A549 (cell line): ENCODE measurements at regions not wholly inside any gene's neighbourhood (a gene's known extent, or its start where the extent isn't known, plus 50 kb on each side); places are given as distances from the start of the nearest gene placed in this dataset.
A peak's percentile ranks its signal among the peaks of the same experiment; 100 is the strongest.

Experiments
- ATAC-seq, 2 experiments: fragments of 200-7000 bp in 1 of 2; fragments of >200 bp in 1 of 2; cut with Nextera tagmentation in 1 of 2; cut with Tn5 transposase in 1 of 2; 3 replicates each; pipeline versions ENCODE4 v1.8.0 to v1.9.1; 2018 to 2020; ENCODE audit warnings: mild to moderate bottlenecking in 1 of 2, moderate library complexity in 1 of 2
- CTCF ChIA-PET: fragments of 300-600 bp; sonication (Branson Sonifier 250); formaldehyde crosslinking; extraction: SDS; loops from one replicate; lab custom pipeline; 2021; ENCODE audit warnings: antibody characterized with exemption, inconsistent platforms; lab: Yijun Ruan, JAX
- POLR2A ChIA-PET: fragments of 350-600 bp; formaldehyde crosslinking; extraction: SDS; loops from one replicate; lab custom pipeline; 2021; ENCODE audit warnings: antibody characterized with exemption, inconsistent platforms; lab: Yijun Ruan, JAX
- DNase-seq, 2 experiments: peaks; one replicate each; pipeline versions ENCODE4 v3.0.0 to v3.0.0-alpha.2; 2011 to 2016; ENCODE audit warnings: low read depth in 1 of 2, low spot score in 1 of 2
- FAIRE-seq: peaks from 2 replicates; lab custom pipeline; 2011; peaks lifted over from hg19 to GRCh38; lab: Jason Lieb, UNC
- H3K27ac ChIP-seq, 2 experiments: fragments of >200 bp; sonication (Bioruptor Twin); formaldehyde crosslinking; 3 replicates each; pipeline ENCODE4 v1.5.1; 2016 to 2017
- H3K4me1 ChIP-seq: fragments of >200 bp; sonication (Bioruptor Twin); formaldehyde crosslinking; 3 replicates; pipeline ENCODE4 v1.6.1; 2016
- H3K4me2 ChIP-seq: fragments of >200 bp; sonication (Bioruptor Twin); formaldehyde crosslinking; 3 replicates; pipeline ENCODE4 v1.6.1; 2016
- H3K4me3 ChIP-seq: fragments of >200 bp; sonication (Bioruptor Twin); formaldehyde crosslinking; 3 replicates; pipeline ENCODE4 v1.5.1; 2016
- H3K9me3 ChIP-seq: fragments of >200 bp; sonication (Bioruptor Twin); formaldehyde crosslinking; 3 replicates; pipeline ENCODE4 v1.6.1; 2016
- BHLHE40 ChIP-seq: IDR thresholded peaks from 2 replicates; pipeline ENCODE4 v1.6.1; 2012; ENCODE audit warnings: low read depth, low read length, inconsistent platforms
- CBX2 ChIP-seq: fragments of 200-600 bp; sonication (generic); IDR thresholded peaks from 2 replicates; pipeline ENCODE4 v1.6.1; 2016; ENCODE audit warnings: low read depth, mild to moderate bottlenecking, borderline replicate concordance
- EP300 ChIP-seq, 2 experiments: fragments of >200 bp; sonication (Bioruptor Twin); formaldehyde crosslinking; IDR thresholded peaks; 2 replicates in 1 of 2; 3 replicates in 1 of 2; pipeline ENCODE4 v1.6.1; 2016 to 2017
- ESRRA ChIP-seq: fragments of 150-350 bp; IDR thresholded peaks from 2 replicates; pipeline ENCODE4 v1.6.1; 2014; ENCODE audit warnings: mild to moderate bottlenecking, low read length, borderline replicate concordance
- FOSB ChIP-seq: fragments of 250-450 bp; sonication (Bioruptor Pico); IDR thresholded peaks from 2 replicates; pipeline ENCODE4 v1.5.0; 2020; ENCODE audit warnings: mild to moderate bottlenecking, moderate library complexity
- FOSL2 ChIP-seq, 2 experiments: fragments of 450-650 bp in 1 of 2; fragments of >200 bp in 1 of 2; sonication (Bioruptor Twin) in 1 of 2; formaldehyde crosslinking; IDR thresholded peaks; 2 replicates each; pipeline versions ENCODE4 v1.5.0 to v1.6.1; 2016 to 2020; ENCODE audit warnings: mild to moderate bottlenecking in 1 of 2, moderate library complexity in 1 of 2
- HOXB13 ChIP-seq: fragments of 250-450 bp; sonication (Bioruptor Pico); IDR thresholded peaks from 2 replicates; pipeline ENCODE4 v1.5.0; 2020; ENCODE audit warnings: low read depth, mild to moderate bottlenecking, moderate library complexity
- KDM1A ChIP-seq: fragments of 200-600 bp; sonication (generic); IDR thresholded peaks from 2 replicates; pipeline ENCODE4 v1.6.1; 2016; ENCODE audit warnings: low read depth, mild to moderate bottlenecking
- MAFK ChIP-seq: fragments of 450-650 bp; IDR thresholded peaks from 2 replicates; pipeline ENCODE4 v1.6.1; 2014; ENCODE audit not compliant: partially characterized antibody
- PHF8 ChIP-seq: fragments of 200-600 bp; sonication (generic); IDR thresholded peaks from 2 replicates; pipeline ENCODE4 v1.6.1; 2016; ENCODE audit warnings: low read depth, mild to moderate bottlenecking, antibody characterized with exemption, moderate library complexity, borderline replicate concordance
- POLR2A ChIP-seq: IDR thresholded peaks from 2 replicates; pipeline ENCODE4 v1.6.1; 2012; ENCODE audit warnings: mild to moderate bottlenecking, low read length
- RARB ChIP-seq: fragments of 250-450 bp; sonication (Bioruptor Pico); IDR thresholded peaks from 2 replicates; pipeline ENCODE4 v1.8.0; 2021; ENCODE audit warnings: mild to moderate bottlenecking, moderate library complexity
- ZNF302 ChIP-seq: fragments of 250-450 bp; sonication (Bioruptor Pico); IDR thresholded peaks from 2 replicates; pipeline ENCODE4 v1.9.0; 2021; ENCODE audit warnings: inconsistent platforms, mild to moderate bottlenecking, moderate library complexity
- WGBS: methylation state at CpG from one replicate; pipeline ENCODE4 v1.1.6; 2017; ENCODE audit errors: missing lambda C conversion rate; 5-methylcytosine and 5-hydroxymethylcytosine counted together
- TF ChIP-seq, protein P1 (sequence below): fragments of 200-600 bp; sonication (generic); IDR thresholded peaks from 2 replicates; pipeline ENCODE4 v1.6.1; 2016; ENCODE audit warnings: antibody characterized with exemption, mild to moderate bottlenecking, moderate library complexity
- TF ChIP-seq, protein P2 (sequence below): fragments of >200 bp; sonication (Bioruptor Twin); formaldehyde crosslinking; IDR thresholded peaks from 3 replicates; pipeline ENCODE4 v1.6.1; 2016
- TF ChIP-seq, protein P3 (sequence below): fragments of >200 bp; sonication (Bioruptor Twin); formaldehyde crosslinking; IDR thresholded peaks from 2 replicates; pipeline ENCODE4 v1.6.1; 2016
- TF ChIP-seq, protein P4 (sequence below): fragments of >200 bp; sonication (Bioruptor Twin); formaldehyde crosslinking; IDR thresholded peaks from 3 replicates; pipeline ENCODE4 v1.5.1; 2016

DNA sequence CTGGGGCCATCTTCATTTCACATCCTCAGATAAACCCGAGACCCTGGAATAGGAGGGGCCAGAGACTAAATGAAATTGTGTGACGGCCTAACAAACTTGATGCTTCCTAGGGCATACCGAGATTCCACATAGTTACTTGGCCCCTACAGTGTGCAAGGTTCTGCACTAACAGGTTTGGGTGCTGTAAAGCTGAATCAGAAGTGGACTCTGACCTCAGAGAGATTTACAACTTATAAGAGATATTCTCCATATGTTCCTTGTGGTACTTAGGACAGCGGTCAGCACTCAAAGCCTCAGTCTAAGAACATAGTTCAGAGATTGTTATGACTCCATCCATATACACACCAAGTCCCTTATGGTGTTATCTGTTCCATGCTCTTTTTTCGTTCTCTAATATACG is 55.1 kb upstream of the FHIP2A start:
- TF ChIP-seq, protein P1, sequence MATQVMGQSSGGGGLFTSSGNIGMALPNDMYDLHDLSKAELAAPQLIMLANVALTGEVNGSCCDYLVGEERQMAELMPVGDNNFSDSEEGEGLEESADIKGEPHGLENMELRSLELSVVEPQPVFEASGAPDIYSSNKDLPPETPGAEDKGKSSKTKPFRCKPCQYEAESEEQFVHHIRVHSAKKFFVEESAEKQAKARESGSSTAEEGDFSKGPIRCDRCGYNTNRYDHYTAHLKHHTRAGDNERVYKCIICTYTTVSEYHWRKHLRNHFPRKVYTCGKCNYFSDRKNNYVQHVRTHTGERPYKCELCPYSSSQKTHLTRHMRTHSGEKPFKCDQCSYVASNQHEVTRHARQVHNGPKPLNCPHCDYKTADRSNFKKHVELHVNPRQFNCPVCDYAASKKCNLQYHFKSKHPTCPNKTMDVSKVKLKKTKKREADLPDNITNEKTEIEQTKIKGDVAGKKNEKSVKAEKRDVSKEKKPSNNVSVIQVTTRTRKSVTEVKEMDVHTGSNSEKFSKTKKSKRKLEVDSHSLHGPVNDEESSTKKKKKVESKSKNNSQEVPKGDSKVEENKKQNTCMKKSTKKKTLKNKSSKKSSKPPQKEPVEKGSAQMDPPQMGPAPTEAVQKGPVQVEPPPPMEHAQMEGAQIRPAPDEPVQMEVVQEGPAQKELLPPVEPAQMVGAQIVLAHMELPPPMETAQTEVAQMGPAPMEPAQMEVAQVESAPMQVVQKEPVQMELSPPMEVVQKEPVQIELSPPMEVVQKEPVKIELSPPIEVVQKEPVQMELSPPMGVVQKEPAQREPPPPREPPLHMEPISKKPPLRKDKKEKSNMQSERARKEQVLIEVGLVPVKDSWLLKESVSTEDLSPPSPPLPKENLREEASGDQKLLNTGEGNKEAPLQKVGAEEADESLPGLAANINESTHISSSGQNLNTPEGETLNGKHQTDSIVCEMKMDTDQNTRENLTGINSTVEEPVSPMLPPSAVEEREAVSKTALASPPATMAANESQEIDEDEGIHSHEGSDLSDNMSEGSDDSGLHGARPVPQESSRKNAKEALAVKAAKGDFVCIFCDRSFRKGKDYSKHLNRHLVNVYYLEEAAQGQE = 0 out of 2 replicates have a peak, but pooled peaks have one; percentile 26
- no peak for TF ChIP-seq ESRRA
- TF ChIP-seq FOSL2 (IDR thresholded peaks at IDR 0.05) = no peak
- TF ChIP-seq FOSL2 (CRISPR knock-in tag; IDR thresholded peaks at IDR 0.05) = no peak
- TF ChIP-seq RARB (CRISPR knock-in tag) = no peak
- TF ChIP-seq, protein P2, sequence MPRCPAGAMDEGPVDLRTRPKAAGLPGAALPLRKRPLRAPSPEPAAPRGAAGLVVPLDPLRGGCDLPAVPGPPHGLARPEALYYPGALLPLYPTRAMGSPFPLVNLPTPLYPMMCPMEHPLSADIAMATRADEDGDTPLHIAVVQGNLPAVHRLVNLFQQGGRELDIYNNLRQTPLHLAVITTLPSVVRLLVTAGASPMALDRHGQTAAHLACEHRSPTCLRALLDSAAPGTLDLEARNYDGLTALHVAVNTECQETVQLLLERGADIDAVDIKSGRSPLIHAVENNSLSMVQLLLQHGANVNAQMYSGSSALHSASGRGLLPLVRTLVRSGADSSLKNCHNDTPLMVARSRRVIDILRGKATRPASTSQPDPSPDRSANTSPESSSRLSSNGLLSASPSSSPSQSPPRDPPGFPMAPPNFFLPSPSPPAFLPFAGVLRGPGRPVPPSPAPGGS = no peak
- TF ChIP-seq, protein P3, sequence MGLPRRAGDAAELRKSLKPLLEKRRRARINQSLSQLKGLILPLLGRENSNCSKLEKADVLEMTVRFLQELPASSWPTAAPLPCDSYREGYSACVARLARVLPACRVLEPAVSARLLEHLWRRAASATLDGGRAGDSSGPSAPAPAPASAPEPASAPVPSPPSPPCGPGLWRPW = no peak
- DNase-seq (no peak), FAIRE-seq (no peak), ATAC-seq (peak in 1 of 2 experiments; percentile 23; a peak in 3 of 6 replicates)
- no peak overlapping the region for H3K4me3 ChIP-seq
- CTCF ChIA-PET = interaction anchor here (1.3 to 1.5 kb wide), 3 partner anchors 20 to 295 kb away, joined by 3 to 7 read pairs (median 3); no protein-coding TSS in a partner anchor
- POLR2A ChIA-PET = no interaction called here
- H3K4me2 ChIP-seq = peak overlapping the region; percentile 86
- WGBS = 81% methylated on average over 6 of the region's 6 CpGs
- H3K4me1 ChIP-seq = peaks cover 16% of the 10 kb centered on the region; the same call in 2 of the 3 replicates
- no peaks in the 10 kb centered on the region for H3K9me3 ChIP-seq
- H3K27ac ChIP-seq = no peak overlapping the region

DNA sequence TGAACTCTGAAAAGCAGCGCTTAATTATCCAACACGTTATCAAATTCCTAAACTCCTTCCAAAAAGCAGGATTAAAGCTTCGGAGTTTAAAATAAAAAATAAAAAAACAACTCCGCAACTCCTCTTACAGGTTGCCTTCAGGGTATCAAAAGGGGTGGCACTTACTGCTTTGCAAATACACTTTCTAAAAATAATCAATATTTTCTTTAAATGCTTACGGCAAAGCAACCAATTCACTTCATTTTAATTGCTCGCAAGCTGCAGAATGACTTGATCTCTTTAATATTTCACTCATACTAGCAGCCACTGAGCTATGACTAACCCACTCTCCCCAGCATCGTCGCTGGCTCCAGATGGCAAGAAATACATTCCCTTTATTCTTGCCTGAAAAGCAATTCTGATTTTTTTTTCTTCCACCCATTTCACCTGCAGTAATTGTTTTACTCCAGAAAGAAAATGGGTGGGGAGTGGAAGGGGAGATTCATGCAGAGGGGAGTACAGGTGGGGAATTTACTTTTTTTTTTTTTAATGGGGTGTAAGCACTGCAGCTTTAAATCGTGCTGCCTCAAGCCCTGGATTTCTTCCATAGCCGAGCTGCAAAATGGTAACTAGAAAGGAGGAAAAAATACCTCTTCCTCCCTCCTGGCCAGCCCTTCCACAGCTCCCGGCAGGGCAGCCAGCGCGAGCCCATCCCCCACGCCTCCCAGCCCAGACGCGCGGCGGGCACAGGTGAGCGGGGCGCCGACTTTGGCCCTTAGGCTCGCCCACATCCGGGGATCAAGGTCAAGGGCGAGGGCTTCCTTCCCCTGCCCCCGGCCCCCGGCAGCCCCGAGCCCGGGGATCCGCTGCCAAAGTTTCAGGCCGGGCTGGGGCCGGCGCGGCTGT is 54.2 kb upstream of the FHIP2A start:
- TF ChIP-seq, protein P4, sequence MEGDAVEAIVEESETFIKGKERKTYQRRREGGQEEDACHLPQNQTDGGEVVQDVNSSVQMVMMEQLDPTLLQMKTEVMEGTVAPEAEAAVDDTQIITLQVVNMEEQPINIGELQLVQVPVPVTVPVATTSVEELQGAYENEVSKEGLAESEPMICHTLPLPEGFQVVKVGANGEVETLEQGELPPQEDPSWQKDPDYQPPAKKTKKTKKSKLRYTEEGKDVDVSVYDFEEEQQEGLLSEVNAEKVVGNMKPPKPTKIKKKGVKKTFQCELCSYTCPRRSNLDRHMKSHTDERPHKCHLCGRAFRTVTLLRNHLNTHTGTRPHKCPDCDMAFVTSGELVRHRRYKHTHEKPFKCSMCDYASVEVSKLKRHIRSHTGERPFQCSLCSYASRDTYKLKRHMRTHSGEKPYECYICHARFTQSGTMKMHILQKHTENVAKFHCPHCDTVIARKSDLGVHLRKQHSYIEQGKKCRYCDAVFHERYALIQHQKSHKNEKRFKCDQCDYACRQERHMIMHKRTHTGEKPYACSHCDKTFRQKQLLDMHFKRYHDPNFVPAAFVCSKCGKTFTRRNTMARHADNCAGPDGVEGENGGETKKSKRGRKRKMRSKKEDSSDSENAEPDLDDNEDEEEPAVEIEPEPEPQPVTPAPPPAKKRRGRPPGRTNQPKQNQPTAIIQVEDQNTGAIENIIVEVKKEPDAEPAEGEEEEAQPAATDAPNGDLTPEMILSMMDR = no peak
- no peak; the same call in 1 of the 2 replicates for TF ChIP-seq PHF8
- no peak for TF ChIP-seq FOSB (CRISPR knock-in tag)
- no peak for TF ChIP-seq HOXB13 (CRISPR knock-in tag)
- TF ChIP-seq ZNF302 = no peak
- no peak for TF ChIP-seq MAFK
- TF ChIP-seq CBX2 = no peak
- TF ChIP-seq EP300 (IDR thresholded peaks at IDR 0.05) = no peak
- no peak for TF ChIP-seq POLR2A
- TF ChIP-seq KDM1A = no peak
- TF ChIP-seq, protein P3 = no peak
- TF ChIP-seq BHLHE40 = no peak
- Histone ChIP-seq H3K4me2 (peak overlapping the region; percentile 86), H3K4me3 (peak overlapping the region; percentile 96), H3K4me1 (peaks cover 16% of the 10 kb centered on the region; the same call in 2 of the 3 replicates), H3K9me3 (no peaks in the 10 kb centered on the region), H3K27ac (peak overlapping the region; percentile 76 to 95)
- ChIA-PET POLR2A (no interaction called here), CTCF (interaction anchor here (0.7 to 1.5 kb wide), 5 partner anchors 19 to 296 kb away, joined by 3 to 7 read pairs (median 3); no protein-coding TSS in a partner anchor)
- FAIRE-seq (no peak), DNase-seq (peak in 1 of 2 experiments; percentile 44), ATAC-seq (peak; percentile 64 to 73; a peak in 5 of 6 replicates)
- WGBS = 14% methylated on average over 23 of the region's 33 CpGs
